HepG2 (cell line): ENCODE measurements at regions not wholly inside any gene's neighbourhood (a gene's known extent, or its start where the extent isn't known, plus 50 kb on each side); places are given as distances from the start of the nearest gene placed in this dataset.

Experiments used
- ATAC-seq: fragments of 200-7000 bp; cut with Tn5 transposase; 3 replicates; pipeline ENCODE4 v1.9.1; 2020; ENCODE audit warnings: mild to moderate bottlenecking, moderate library complexity
- BruUV-seq: library from RNA; stranded (reverse); fragments of 400-500 nt; replicated peaks from 2 replicates; lab custom pipeline; 2021; lab: Mats Ljungman, UMichigan
- CTCF ChIA-PET: fragments of 300-600 bp; formaldehyde crosslinking; extraction: SDS; loops from one replicate; lab custom pipeline; 2021; ENCODE audit warnings: low total read pairs, inconsistent platforms, low intra/inter-chr PET ratio; lab: Yijun Ruan, JAX
- POLR2A ChIA-PET: fragments of 350-600 bp; sonication (Branson Sonifier 250); formaldehyde crosslinking; loops from one replicate; lab custom pipeline; 2020; ENCODE audit warnings: antibody characterized with exemption, inconsistent platforms; lab: Yijun Ruan, JAX
- DNase-seq: peaks from one replicate; pipeline ENCODE4 v3.0.0-alpha.2; 2015; ENCODE audit warnings: low spot score
- FAIRE-seq: peaks from 3 replicates; lab custom pipeline; 2011; peaks lifted over from hg19 to GRCh38; lab: Jason Lieb, UNC
- H2AFZ ChIP-seq: one replicate; pipeline ENCODE4 v1.6.1; 2011; ENCODE audit warnings: low read length, inconsistent platforms
- H3K27ac ChIP-seq: fragments of 300-600 bp; 3 replicates; pipeline ENCODE4 v1.8.0; 2011; ENCODE audit warnings: mixed run types, mild to moderate bottlenecking, mixed read lengths, low read length, inconsistent platforms; ENCODE audit not compliant: insufficient read depth; ENCODE audit errors: extremely low read length
- H3K27me3 ChIP-seq, 2 experiments: fragments of 200-600 bp in 1 of 2; 2 replicates in 1 of 2; 3 replicates in 1 of 2; pipeline versions ENCODE4 v1.6.0 to v1.8.0; 2011; ENCODE audit warnings: low read length in 2 of 2, mild to moderate bottlenecking in 2 of 2, moderate library complexity in 2 of 2, inconsistent platforms in 1 of 2; ENCODE audit not compliant: insufficient read depth in 2 of 2, control insufficient read depth in 1 of 2
- H3K36me3 ChIP-seq, 2 experiments: fragments of 200-600 bp in 1 of 2; replicated peaks in 1 of 2; 2 replicates in 1 of 2; 3 replicates in 1 of 2; pipeline versions ENCODE4 v1.5.1 to v1.8.0; 2011; ENCODE audit warnings: low read length in 2 of 2, inconsistent platforms in 1 of 2; ENCODE audit not compliant: insufficient read depth in 2 of 2, control insufficient read depth in 1 of 2
- H3K4me1 ChIP-seq: 2 replicates; pipeline ENCODE4 v1.5.1; 2012; ENCODE audit warnings: low read length, inconsistent platforms; ENCODE audit not compliant: insufficient read depth
- H3K4me2 ChIP-seq: 2 replicates; pipeline ENCODE4 v1.6.0; 2011; ENCODE audit warnings: low read depth, low read length, inconsistent platforms
- H3K4me3 ChIP-seq, 3 experiments: fragments of 200-600 bp in 1 of 3; sonication (generic), shearing (Covaris generic) in 1 of 3; replicated peaks in 1 of 3; 2 replicates each; pipeline ENCODE4 v1.5.1; 2011 to 2016; ENCODE audit warnings: low read length in 3 of 3, inconsistent platforms in 2 of 3, low read depth in 2 of 3, mild to moderate bottlenecking in 2 of 3, control low read depth in 1 of 3, mixed read lengths in 1 of 3; ENCODE audit not compliant: insufficient read depth in 1 of 3
- H3K79me2 ChIP-seq: one replicate; pipeline ENCODE4 v1.6.1; 2011; ENCODE audit warnings: low read length, inconsistent platforms; ENCODE audit not compliant: insufficient read depth
- H3K9ac ChIP-seq: 2 replicates; pipeline ENCODE4 v1.6.0; 2011; ENCODE audit warnings: mild to moderate bottlenecking, low read depth, low read length, inconsistent platforms; ENCODE audit not compliant: insufficient read depth
- H3K9me3 ChIP-seq: 2 replicates; pipeline ENCODE4 v1.5.1; 2012; ENCODE audit warnings: mild to moderate bottlenecking, low read length
- H4K20me1 ChIP-seq: 2 replicates; pipeline ENCODE4 v1.6.0; 2011; ENCODE audit warnings: inconsistent platforms, mild to moderate bottlenecking, low read length, moderate library complexity; ENCODE audit not compliant: insufficient read depth
- ATF7 ChIP-seq, 2 experiments: fragments of 450-650 bp in 1 of 2; sonication (generic) in 1 of 2; formaldehyde crosslinking in 1 of 2; IDR thresholded peaks; 2 replicates each; pipeline versions ENCODE4 v1.4.0 to v1.6.1; 2016 to 2020; ENCODE audit warnings: antibody characterized with exemption in 1 of 2, mild to moderate bottlenecking in 1 of 2, missing genetic modification reagents in 1 of 2
- KAT2B ChIP-seq: fragments of 150-350 bp; IDR thresholded peaks from 2 replicates; pipeline ENCODE4 v1.6.1; 2014; ENCODE audit warnings: low read depth, low read length, borderline replicate concordance
- KDM5A ChIP-seq: fragments of 200-600 bp; sonication (generic); IDR thresholded peaks from 2 replicates; pipeline ENCODE4 v1.7.0; 2018; ENCODE audit warnings: antibody characterized with exemption, mild to moderate bottlenecking, low read length, borderline replicate concordance
- SMAD3 ChIP-seq: sonication (generic); formaldehyde crosslinking; IDR thresholded peaks from 2 replicates; pipeline ENCODE4 v1.4.0; 2020; ENCODE audit warnings: missing genetic modification reagents
- SP140L ChIP-seq: sonication (generic); formaldehyde crosslinking; IDR thresholded peaks from 2 replicates; pipeline ENCODE4 v1.4.0; 2020; ENCODE audit warnings: missing genetic modification reagents, borderline replicate concordance
- ZNF660 ChIP-seq: sonication (generic); formaldehyde crosslinking; IDR thresholded peaks from 2 replicates; pipeline ENCODE4 v1.5.1; 2020; ENCODE audit warnings: mild to moderate bottlenecking, low read depth, missing genetic modification reagents, borderline replicate concordance
- WGBS: methylation state at CpG from one replicate; pipeline ENCODE4 v1.1.6; 2017; ENCODE audit warnings: low lambda C conversion rate; 5-methylcytosine and 5-hydroxymethylcytosine counted together
- in situ Hi-C: cut with HindIII; loops from 2 replicates; pipeline ENCODE4 v1.10.0; 2017; ENCODE audit warnings: low pct_unique_long_range_greater_than_20kb; ENCODE audit not compliant: extremely low pct_ligation_motif_present
- intact Hi-C: fragments of 100-400 bp; cut with micrococcal nuclease; formaldehyde crosslinking; loops from one replicate; pipeline ENCODE4 v1.10.0; 2022; ENCODE audit not compliant: unreplicated experiment

DNA sequence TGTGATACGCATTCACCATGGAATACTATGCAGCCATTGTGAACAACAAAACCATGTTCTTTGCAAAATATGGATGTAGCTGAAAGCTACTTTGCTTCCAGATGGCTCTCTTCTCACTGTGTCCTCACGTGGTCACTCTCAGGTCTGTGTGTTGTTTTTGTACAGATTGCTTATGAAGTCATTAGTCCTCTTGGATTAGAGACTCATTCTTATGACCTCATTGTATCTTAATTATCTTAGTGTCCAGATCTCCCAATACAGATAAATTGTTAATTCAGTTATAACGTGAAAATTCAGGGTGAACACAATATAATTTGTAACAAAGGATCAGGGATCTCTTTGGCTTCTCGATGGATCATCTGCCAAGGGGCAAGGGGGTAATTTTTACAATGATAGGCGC lies 100.4 kb upstream of the TOP3B start:
- Histone ChIP-seq H3K36me3 (no peaks in the 10 kb centered on the region), H3K27ac (no peak overlapping the region), H3K4me3 (no peak overlapping the region), H3K4me1 (peaks cover 27% of the 10 kb centered on the region), H3K9ac (no peak overlapping the region), H3K79me2 (no peaks in the 10 kb centered on the region), H3K4me2 (no peak overlapping the region), H3K9me3 (no peaks in the 10 kb centered on the region), H3K27me3 (peaks cover 0 to 22% of the 10 kb centered on the region in 2 experiments; a peak in 2 of 5 replicates), H2AFZ (no peak overlapping the region), H4K20me1 (no peaks in the 10 kb centered on the region)
- ChIA-PET POLR2A (interaction anchor here (0.6 to 1.2 kb wide), 2 partner anchors 22 to 320 kb away, joined by 3 to 5 read pairs; no protein-coding TSS in a partner anchor), CTCF (no interaction called here)
- DNase-seq (no peak), FAIRE-seq (no peak), ATAC-seq (no peak)
- 47% methylated on average over 5 of the region's 5 CpGs for WGBS
- intact Hi-C loops (no loop called here), in situ Hi-C loops (no loop called here)
- BruUV-seq = no TSS peak
- TF ChIP-seq ATF7 (IDR thresholded peaks at IDR 0.05) (peak; percentile 47), ATF7 (CRISPR knock-in tag; IDR thresholded peaks at IDR 0.05) (no peak), KDM5A (no peak)

DNA sequence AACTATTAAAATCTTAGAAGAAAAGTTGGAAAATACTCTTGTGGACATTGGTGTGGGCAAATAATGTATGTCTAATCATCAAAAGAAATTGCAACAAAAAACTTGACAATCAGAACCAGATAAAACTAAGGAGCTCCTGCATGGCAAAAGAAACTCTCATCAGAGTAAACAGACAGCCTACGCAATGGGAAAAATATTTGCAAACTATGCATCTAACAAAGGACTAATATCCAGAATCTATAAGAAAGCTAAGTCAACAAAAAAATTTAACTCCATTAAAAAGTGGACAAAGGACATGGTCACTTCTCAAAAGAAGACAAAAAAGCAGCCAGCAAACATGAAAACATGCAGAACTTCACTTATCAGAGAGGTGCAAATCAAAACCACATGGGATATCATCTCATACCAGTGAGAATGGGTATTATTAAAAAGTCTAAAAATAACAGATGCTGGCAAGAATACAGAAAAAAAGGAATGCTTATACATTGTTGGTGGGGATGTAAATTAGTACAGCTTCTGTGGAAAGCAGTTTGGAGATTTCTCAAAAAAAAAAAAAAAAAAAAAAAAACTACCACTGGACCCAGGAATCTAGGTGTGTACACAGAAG lies 99.7 kb upstream of the TOP3B start:
- TF ChIP-seq KAT2B (no peak), SMAD3 (CRISPR knock-in tag) (no peak), ZNF660 (no peak), SP140L (no peak)
- Histone ChIP-seq H3K4me3 (no peak overlapping the region), H4K20me1 (no peaks in the 10 kb centered on the region), H3K79me2 (no peaks in the 10 kb centered on the region), H3K27ac (no peak overlapping the region), H3K4me2 (no peak overlapping the region), H3K9ac (no peak overlapping the region), H3K9me3 (no peaks in the 10 kb centered on the region), H2AFZ (no peak overlapping the region), H3K4me1 (peaks cover 20% of the 10 kb centered on the region), H3K27me3 (peaks cover 0 to 22% of the 10 kb centered on the region in 2 experiments; a peak in 2 of 5 replicates), H3K36me3 (no peaks in the 10 kb centered on the region)
- no TSS peak for BruUV-seq
- DNase-seq (no peak), ATAC-seq (no peak), FAIRE-seq (no peak)
- intact Hi-C loops = no loop called here
- 75% methylated on average over 1 of the region's 1 CpG for WGBS
- CTCF ChIA-PET = no interaction called here
- POLR2A ChIA-PET = no interaction called here
- in situ Hi-C loops = no loop called here
